ENCODE measurements at regions not wholly inside any gene's neighbourhood (a gene's known extent, or its start where the extent isn't known, plus 50 kb on each side); places are given as distances from the start of the nearest gene placed in this dataset.
"Not testable (repeated sequence)": the region's sequence is repeated elsewhere in the genome, so short reads cannot be mapped to it uniquely, and the experiment has no call there.

GRCh38 chr7:86199881-86200614 lies 443.7 kb upstream of the GRM3 start:
- DNase-seq = no peak

DNA sequence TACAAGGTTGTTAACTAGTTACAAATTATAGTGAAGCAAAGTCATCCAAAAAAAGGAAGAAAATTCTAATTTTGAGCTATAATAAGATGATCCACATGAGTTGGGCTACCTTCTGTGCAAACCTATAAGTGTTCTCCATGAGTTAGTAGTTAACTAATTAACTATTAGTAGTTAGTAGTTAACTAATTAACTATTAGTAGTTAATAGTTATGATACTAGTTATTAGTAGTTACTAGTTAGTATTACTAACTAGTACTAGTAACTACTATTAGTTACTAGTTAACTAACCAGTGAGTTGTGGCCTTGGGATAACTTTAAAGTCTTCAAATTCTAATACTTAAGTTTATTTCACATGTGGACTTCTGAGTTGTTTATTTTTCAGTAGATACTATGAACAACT lies 453.4 kb upstream of the GRM3 start:
- no peak for DNase-seq

DNA sequence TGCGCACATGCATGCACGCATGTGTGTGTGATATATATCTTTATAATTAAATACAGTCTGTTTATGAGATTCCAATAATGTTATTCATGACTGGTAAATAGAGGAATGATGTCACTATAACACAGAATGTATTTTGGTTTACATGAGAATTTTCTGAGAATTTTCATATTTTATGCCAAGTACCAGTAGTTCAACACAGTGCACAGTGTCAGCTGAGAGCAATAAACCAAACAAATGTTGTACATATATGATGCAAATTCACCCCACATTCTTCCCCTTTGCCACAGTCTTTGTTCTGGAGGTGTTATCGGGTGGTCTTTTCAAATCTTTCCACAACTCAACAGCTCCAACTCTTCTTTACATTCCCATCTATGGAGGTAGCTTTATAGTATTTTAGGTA lies 462.2 kb upstream of the GRM3 start:
- no peak for DNase-seq

- no peak for DNase-seq
Observed at GRCh38 chr7:86164827-86165226, 478.9 kb upstream of the GRM3 start.

DNA sequence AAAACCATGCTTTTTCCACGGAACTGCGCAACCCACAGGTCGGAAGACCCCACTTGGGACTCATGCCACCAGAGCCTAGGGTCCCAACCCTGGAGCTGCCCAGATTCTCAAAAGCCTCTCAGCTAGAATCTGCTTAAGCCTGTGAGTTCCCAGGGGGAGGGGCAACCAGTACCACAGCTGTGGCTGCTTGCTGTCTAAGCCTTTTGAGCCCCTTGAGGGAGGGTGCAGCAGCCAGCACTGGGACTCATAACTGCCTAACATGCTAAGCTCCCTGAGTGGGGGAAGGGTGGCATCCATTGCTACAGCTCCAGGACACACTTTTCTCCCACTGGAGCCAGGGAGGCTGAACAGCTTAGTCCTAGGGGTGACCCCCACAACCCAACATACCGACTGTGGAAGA lies 485.6 kb upstream of the GRM3 start:
- no peak for DNase-seq

DNA sequence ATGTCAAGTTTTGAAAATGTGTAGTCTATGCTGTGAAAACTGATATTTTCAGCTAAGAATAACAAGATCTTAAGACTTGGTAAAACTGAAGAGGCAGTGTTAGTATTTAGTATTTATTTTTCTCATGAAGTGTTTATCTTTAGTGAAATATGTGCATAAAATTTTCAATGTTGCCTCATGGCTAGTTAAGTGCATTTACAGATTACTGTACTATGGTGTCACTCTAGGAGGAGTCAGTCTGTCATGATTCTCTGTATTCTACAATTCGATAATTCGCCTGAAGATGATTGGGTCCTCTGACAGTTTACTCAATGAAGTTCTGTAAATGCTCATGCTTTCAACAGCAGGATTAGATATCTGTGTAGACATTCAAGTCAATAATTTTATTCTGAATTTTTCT lies 488.1 kb upstream of the GRM3 start:
- no peak for DNase-seq

GRCh38 chr7:86152926-86153325 lies 490.8 kb upstream of the GRM3 start:
- DNase-seq = no peak

GRCh38 chr7:86149024-86149665 lies 494.6 kb upstream of the GRM3 start:
- no peak for DNase-seq

- no peak for DNase-seq
Observed at GRCh38 chr7:86148501-86148900, 495.2 kb upstream of the GRM3 start.

GRCh38 chr7:86137343-86137742 lies 506.4 kb upstream of the GRM3 start:
- DNase-seq = no peak

DNA sequence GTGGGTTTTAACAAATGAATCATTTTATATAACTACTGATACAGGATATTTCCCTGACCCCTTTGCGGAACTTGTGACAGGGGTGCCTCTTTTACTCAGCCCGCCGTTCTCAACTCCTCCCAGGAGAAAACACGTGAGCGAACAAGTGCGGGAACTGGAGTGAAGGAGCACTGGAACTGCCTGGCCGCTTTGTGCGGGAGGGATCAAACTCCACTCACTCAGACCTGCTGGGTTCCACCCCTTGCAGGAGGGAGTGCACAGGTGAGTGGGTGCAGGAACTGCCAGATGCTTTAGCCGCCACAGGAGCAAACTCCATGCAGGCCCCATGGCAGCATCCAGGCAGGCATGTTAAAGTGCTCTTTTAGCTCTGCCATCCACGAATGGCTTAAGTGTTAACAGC lies 513.4 kb upstream of the GRM3 start:
- no peak for DNase-seq

- DNase-seq = no peak
Observed at GRCh38 chr7:86123476-86123875, 520.2 kb upstream of the GRM3 start.

GRCh38 chr7:86094166-86094669 lies 549.5 kb upstream of the GRM3 start:
- DNase-seq = no peak

GRCh38 chr7:86091369-86091768 lies 552.3 kb upstream of the GRM3 start:
- no peak for DNase-seq

GRCh38 chr7:86089455-86089854 lies 554.3 kb upstream of the GRM3 start:
- DNase-seq = no peak

- not testable (repeated sequence) for DNase-seq
Observed at GRCh38 chr7:86064572-86064971, 579.1 kb upstream of the GRM3 start.

DNA sequence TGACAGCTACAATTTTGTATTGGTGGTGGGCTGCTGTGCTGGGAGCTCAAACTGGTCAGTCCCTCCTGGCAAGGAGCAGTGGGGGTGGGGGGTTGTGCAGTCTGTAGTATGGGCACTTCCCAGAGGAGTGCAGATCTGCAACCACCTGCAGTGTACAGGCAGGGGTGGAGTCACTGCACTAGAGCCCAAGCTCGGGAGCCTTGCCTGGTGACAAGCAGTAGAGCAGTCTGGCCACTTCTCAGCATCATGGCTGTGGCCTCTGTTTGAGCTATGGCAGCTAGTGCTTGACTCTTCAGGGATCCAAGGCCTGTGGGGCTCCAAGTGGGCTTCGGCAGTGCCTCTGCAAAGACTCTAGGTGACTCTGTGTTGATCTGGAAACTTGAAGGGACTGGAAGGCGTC lies 585.1 kb upstream of the GRM3 start:
- DNase-seq = no peak

DNA sequence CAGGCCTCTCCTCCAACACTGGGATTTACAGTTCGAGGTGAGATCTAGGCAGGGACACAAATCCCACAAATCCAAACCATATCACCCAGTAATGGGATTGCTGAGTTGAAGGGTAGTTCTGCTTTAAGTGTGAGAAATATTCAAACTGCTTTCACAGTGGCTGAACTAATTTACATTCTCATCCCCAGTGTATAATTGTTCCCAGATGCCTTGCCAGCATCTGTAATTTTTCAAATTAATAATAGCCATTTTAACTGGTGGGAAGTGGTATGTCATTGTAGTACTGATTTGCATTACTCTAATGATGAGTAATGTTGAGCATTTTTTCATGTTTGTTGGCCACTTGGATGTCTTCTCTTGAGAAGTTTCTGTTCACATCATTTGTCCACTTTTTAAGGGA lies 592.8 kb upstream of the GRM3 start:
- no peak for DNase-seq

DNA sequence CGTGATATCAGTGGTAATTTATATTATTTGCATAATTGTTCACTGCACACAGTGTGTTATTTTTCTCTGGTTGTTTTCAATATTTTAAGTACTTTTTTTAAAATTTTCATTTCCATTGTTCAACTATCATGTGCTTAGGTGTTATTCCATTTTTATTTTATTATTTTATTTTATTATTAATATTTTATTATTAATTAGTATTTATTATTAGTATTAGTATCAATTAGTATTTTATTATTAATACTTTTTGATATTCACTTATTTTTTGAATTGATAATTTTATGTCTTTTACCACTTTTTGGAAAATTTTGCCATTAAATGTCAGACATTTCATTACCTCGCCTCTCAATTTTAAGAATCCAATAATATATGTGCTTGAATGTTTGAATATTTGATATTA lies 593.8 kb upstream of the GRM3 start:
- DNase-seq = no peak

- DNase-seq = not testable (repeated sequence)
Observed at GRCh38 chr7:86045197-86045596, 598.5 kb upstream of the GRM3 start.

GRCh38 chr7:86025807-86026206 lies 617.9 kb upstream of the GRM3 start:
- no peak for DNase-seq

- DNase-seq = no peak
Observed at GRCh38 chr7:86013662-86014061, 630.0 kb upstream of the GRM3 start.

DNA sequence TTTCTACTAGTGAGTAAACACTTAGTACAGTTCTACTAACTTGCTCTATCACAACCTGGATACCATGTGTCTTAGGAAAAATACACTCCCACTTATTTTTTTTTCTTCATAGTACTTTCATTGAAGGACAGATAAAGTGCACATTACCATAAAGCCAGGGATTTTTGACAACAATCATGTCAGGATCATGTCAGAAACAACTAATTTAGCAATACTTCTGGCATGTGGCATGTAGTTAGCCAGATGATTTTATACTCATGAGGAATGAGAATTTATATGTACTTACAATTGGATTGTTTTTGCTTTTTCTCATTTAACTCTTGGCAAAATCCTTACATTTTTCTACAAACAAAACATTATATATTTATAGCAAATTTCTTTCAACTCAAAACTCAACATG lies 630.7 kb upstream of the GRM3 start:
- DNase-seq = no peak

GRCh38 chr7:86008898-86009297 lies 634.8 kb upstream of the GRM3 start:
- no peak for DNase-seq

DNA sequence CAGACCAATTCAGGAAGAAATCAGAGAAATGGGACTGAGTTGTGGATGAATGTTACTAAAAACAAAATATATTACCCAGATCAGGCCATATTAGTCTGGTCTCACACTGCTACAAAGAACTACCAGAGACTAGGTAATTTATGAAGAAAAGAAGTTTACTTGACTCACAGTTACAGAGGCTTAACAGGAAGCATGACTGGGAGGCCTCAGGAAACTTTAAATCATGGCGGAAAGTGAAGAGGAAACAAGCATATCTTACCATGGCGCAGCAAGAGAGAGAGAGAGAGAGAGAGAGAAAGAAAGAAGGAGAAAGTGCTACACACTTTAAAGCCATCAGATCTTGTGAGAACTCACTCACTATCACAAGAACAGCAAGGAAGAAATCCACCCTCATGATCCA lies 636.8 kb upstream of the GRM3 start:
- DNase-seq = no peak

Measured in hematopoietic multipotent progenitor cell treated with erythropoietin and hydrocortisone succinate and interleukin-3 and kit ligand, for 8 days (in vitro differentiated cells).